H9 (cell line): ENCODE measurements at regions not wholly inside any gene's neighbourhood (a gene's known extent, or its start where the extent isn't known, plus 50 kb on each side); places are given as distances from the start of the nearest gene placed in this dataset.
"Not testable (repeated sequence)": the region's sequence is repeated elsewhere in the genome, so short reads cannot be mapped to it uniquely, and the experiment has no call there.

ENCODE experiments used
- DNase-seq: peaks from one replicate; pipeline ENCODE4 v3.0.0-alpha.2; 2017
- H2AFZ ChIP-seq: one replicate; pipeline ENCODE4 v1.6.1; 2013; ENCODE audit warnings: mild to moderate bottlenecking, low read length, control low read depth, moderate library complexity
- H2AK5ac ChIP-seq: 2 replicates; pipeline ENCODE4 v1.6.1; 2013; ENCODE audit warnings: low read length, control low read depth, mixed read lengths; ENCODE audit not compliant: insufficient read length
- H2BK120ac ChIP-seq: one replicate; pipeline ENCODE4 v1.6.1; 2013; ENCODE audit warnings: low read depth, mild to moderate bottlenecking, low read length, control low read depth, inconsistent platforms; ENCODE audit not compliant: poor library complexity, severe bottlenecking
- H2BK12ac ChIP-seq: 2 replicates; pipeline ENCODE4 v1.6.1; 2013; ENCODE audit warnings: low read length, control low read depth, mixed read lengths, low read depth; ENCODE audit not compliant: insufficient read length
- H2BK15ac ChIP-seq: 2 replicates; pipeline ENCODE4 v1.6.1; 2013; ENCODE audit warnings: low read depth, low read length, control low read depth
- H2BK20ac ChIP-seq: one replicate; pipeline ENCODE4 v1.6.1; 2013; ENCODE audit warnings: low read depth, mild to moderate bottlenecking, low read length, control low read depth, inconsistent platforms; ENCODE audit not compliant: poor library complexity, severe bottlenecking
- H2BK5ac ChIP-seq: 2 replicates; pipeline ENCODE4 v1.6.1; 2013; ENCODE audit warnings: low read length, control low read depth, mixed read lengths; ENCODE audit not compliant: insufficient read length
- H3K14ac ChIP-seq: 2 replicates; pipeline ENCODE4 v1.6.1; 2013; ENCODE audit warnings: low read length, control low read depth; ENCODE audit not compliant: insufficient read depth
- H3K18ac ChIP-seq: 2 replicates; pipeline ENCODE4 v1.6.1; 2013; ENCODE audit warnings: low read depth, mild to moderate bottlenecking, mixed read lengths, low read length, control low read depth; ENCODE audit not compliant: insufficient read length
- H3K23ac ChIP-seq: 2 replicates; pipeline ENCODE4 v1.6.1; 2013; ENCODE audit warnings: low read length, control low read depth, mixed read lengths, low read depth; ENCODE audit not compliant: insufficient read length
- H3K23me2 ChIP-seq: 2 replicates; pipeline ENCODE4 v1.6.1; 2013; ENCODE audit warnings: low read depth, mild to moderate bottlenecking, mixed read lengths, low read length, control low read depth; ENCODE audit not compliant: insufficient read length, poor library complexity, severe bottlenecking
- H3K27ac ChIP-seq: 2 replicates; pipeline ENCODE4 v1.5.1; 2013; ENCODE audit warnings: low read length, control low read depth, mixed read lengths, low read depth; ENCODE audit not compliant: insufficient read length
- H3K27me3 ChIP-seq: 2 replicates; pipeline ENCODE4 v1.6.1; 2013; ENCODE audit warnings: low read length, control low read depth, inconsistent platforms; ENCODE audit not compliant: insufficient read depth
- H3K4ac ChIP-seq: 2 replicates; pipeline ENCODE4 v1.6.1; 2013; ENCODE audit warnings: low read depth, mild to moderate bottlenecking, control low read depth, inconsistent platforms, low read length, moderate library complexity
- H3K4me1 ChIP-seq: 2 replicates; pipeline ENCODE4 v1.6.1; 2013; ENCODE audit warnings: low read length, control low read depth, inconsistent platforms; ENCODE audit not compliant: insufficient read depth
- H3K4me2 ChIP-seq: 2 replicates; pipeline ENCODE4 v1.6.1; 2013; ENCODE audit warnings: low read length, control low read depth, mixed read lengths; ENCODE audit not compliant: insufficient read length, insufficient read depth
- H3K56ac ChIP-seq: 2 replicates; pipeline ENCODE4 v1.6.1; 2013; ENCODE audit warnings: low read depth, mild to moderate bottlenecking, mixed read lengths, low read length, control low read depth; ENCODE audit not compliant: insufficient read length
- H3K79me1 ChIP-seq: 2 replicates; pipeline ENCODE4 v1.6.1; 2013; ENCODE audit warnings: low read depth, mild to moderate bottlenecking, moderate library complexity, low read length, control low read depth, inconsistent platforms; ENCODE audit not compliant: insufficient read depth, poor library complexity, severe bottlenecking
- H3K79me2 ChIP-seq: 2 replicates; pipeline ENCODE4 v1.6.1; 2013; ENCODE audit warnings: low read length, control low read depth, inconsistent platforms; ENCODE audit not compliant: insufficient read depth
- H3K9ac ChIP-seq: 2 replicates; pipeline ENCODE4 v1.6.1; 2013; ENCODE audit warnings: low read length, control low read depth, mixed read lengths; ENCODE audit not compliant: insufficient read length; ENCODE audit errors: extremely low read depth
- H3K9me3 ChIP-seq: one replicate; pipeline ENCODE4 v1.6.1; 2013; ENCODE audit warnings: low read depth, low read length, inconsistent platforms; ENCODE audit not compliant: control insufficient read depth
- H3T11ph ChIP-seq: one replicate; pipeline ENCODE4 v1.6.1; 2013; ENCODE audit warnings: mild to moderate bottlenecking, low read length, control low read depth, inconsistent platforms
- H4K20me1 ChIP-seq: one replicate; pipeline ENCODE4 v1.6.1; 2013; ENCODE audit not compliant: control insufficient read depth, insufficient read length, insufficient read depth
- H4K5ac ChIP-seq: 2 replicates; pipeline ENCODE4 v1.6.1; 2013; ENCODE audit warnings: low read depth, mild to moderate bottlenecking, mixed read lengths, low read length, control low read depth; ENCODE audit not compliant: insufficient read length
- H4K8ac ChIP-seq: replicated peaks from 2 replicates; pipeline ENCODE4 v1.6.1; 2013; ENCODE audit warnings: low read length, control low read depth, mixed read lengths, low read depth; ENCODE audit not compliant: insufficient read length
- H4K91ac ChIP-seq: 2 replicates; pipeline ENCODE4 v1.6.1; 2013; ENCODE audit warnings: low read depth, mild to moderate bottlenecking, moderate library complexity, mixed read lengths, low read length, control low read depth; ENCODE audit not compliant: insufficient read length
- H3K27ac Mint-ChIP-seq, 3 experiments: 2 replicates in 2 of 3; 3 replicates in 1 of 3; pipeline ENCODE4 v1.8.0; 2020 to 2021; ENCODE audit warnings: mixed read lengths in 3 of 3, mild to moderate bottlenecking in 1 of 3, moderate library complexity in 1 of 3
- H3K27me3 Mint-ChIP-seq: 2 replicates; pipeline ENCODE4 v1.8.0; 2021; ENCODE audit warnings: low read depth, mild to moderate bottlenecking, moderate library complexity, mixed read lengths
- H3K36me3 Mint-ChIP-seq, 3 experiments: 2 replicates in 2 of 3; 3 replicates in 1 of 3; pipeline ENCODE4 v1.8.0; 2020 to 2021; ENCODE audit warnings: low read depth in 3 of 3, mixed read lengths in 3 of 3; ENCODE audit not compliant: insufficient read depth in 1 of 3
- H3K4me1 Mint-ChIP-seq, 2 experiments: 2 replicates each; pipeline ENCODE4 v1.8.0; 2020; ENCODE audit warnings: mixed read lengths in 2 of 2
- H3K4me3 Mint-ChIP-seq, 2 experiments: 2 replicates in 1 of 2; 3 replicates in 1 of 2; pipeline ENCODE4 v1.8.0; 2020 to 2021; ENCODE audit warnings: mild to moderate bottlenecking in 2 of 2, mixed read lengths in 2 of 2, moderate library complexity in 1 of 2
- H3K9me3 Mint-ChIP-seq, 2 experiments: 2 replicates in 1 of 2; 3 replicates in 1 of 2; pipeline ENCODE4 v1.8.0; 2020; ENCODE audit warnings: mild to moderate bottlenecking in 2 of 2, mixed read lengths in 2 of 2, moderate library complexity in 1 of 2
- WGBS: extraction: QIAGEN DNeasy Blood & Tissue Kit; methylation state at CpG from one replicate; pipeline ENCODE4 v1.1.7; 2013; ENCODE audit warnings: missing lambda C conversion rate, low lambda C conversion rate, mixed read lengths; ENCODE audit not compliant: insufficient read length; ENCODE audit errors: extremely low coverage; 5-methylcytosine and 5-hydroxymethylcytosine counted together

GRCh38 chr14:105998597-105998996 lies 472.2 kb downstream of the TMEM121 start:
- not testable (repeated sequence) for H3K27ac Mint-ChIP-seq, DNase-seq, H2BK120ac ChIP-seq, H4K5ac ChIP-seq, H2BK15ac ChIP-seq, H3K27me3 Mint-ChIP-seq, H3K27ac ChIP-seq, H3K4me2 ChIP-seq, H2BK20ac ChIP-seq, H3K79me2 ChIP-seq, H2BK5ac ChIP-seq, H3K56ac ChIP-seq, H3K4me1 Mint-ChIP-seq, H3K14ac ChIP-seq, H4K8ac ChIP-seq, H3T11ph ChIP-seq, H3K23me2 ChIP-seq, H3K4me1 ChIP-seq, H3K79me1 ChIP-seq, H4K20me1 ChIP-seq, H2AFZ ChIP-seq, H3K23ac ChIP-seq, H3K4ac ChIP-seq, H3K27me3 ChIP-seq, H3K9ac ChIP-seq, H4K91ac ChIP-seq, H3K4me3 Mint-ChIP-seq, H2AK5ac ChIP-seq, H3K18ac ChIP-seq, H2BK12ac ChIP-seq
- H3K36me3 Mint-ChIP-seq: peaks cover 12 to 27% (median 17%) of the 10 kb centered on the region in 3 experiments; a peak in 6 of 7 replicates
- H3K9me3 ChIP-seq: peaks cover 56% of the 10 kb centered on the region
- no CpG with 5 or more reads among the region's 1 CpG for WGBS
- H3K9me3 Mint-ChIP-seq: peaks cover 76 to 84% of the 10 kb centered on the region in 2 experiments
